NCI-H2171 treated with DMSO at 0.1 percent for 48 hours (cell line): ENCODE measurements at regions not wholly inside any gene's neighbourhood (a gene's known extent, or its start where the extent isn't known, plus 50 kb on each side); places are given as distances from the start of the nearest gene placed in this dataset.
"Not testable (repeated sequence)": the region's sequence is repeated elsewhere in the genome, so short reads cannot be mapped to it uniquely, and the experiment has no call there.

ENCODE experiments used
- DNase-seq: peaks from one replicate; lab custom pipeline; 2025; lab: John Stamatoyannopoulos, UW

- no peak for DNase-seq
These were observed 78.2 kb downstream of the MSL3 start for GRCh38 chrX:11836284-11836683.

GRCh38 chrX:11837437-11837836, 79.4 kb downstream of the MSL3 start:
- no peak for DNase-seq

- DNase-seq: no peak
These were observed 106.1 kb downstream of the MSL3 start for GRCh38 chrX:11864171-11864570.

- DNase-seq: no peak
These were observed 109.7 kb downstream of the MSL3 start for GRCh38 chrX:11867610-11868345.

- no peak for DNase-seq
These were observed 112.8 kb downstream of the MSL3 start for GRCh38 chrX:11870789-11871188.

- no peak for DNase-seq
These were observed 123.6 kb downstream of the MSL3 start for GRCh38 chrX:11881485-11882170.

GRCh38 chrX:11886745-11887144, 128.7 kb downstream of the MSL3 start:
- DNase-seq: no peak

GRCh38 chrX:11887175-11887574, 129.1 kb downstream of the MSL3 start:
- DNase-seq: no peak

- no peak for DNase-seq
These were observed 130.4 kb downstream of the MSL3 start for GRCh38 chrX:11888421-11888820.

GRCh38 chrX:11889791-11890190, 131.8 kb downstream of the MSL3 start:
- DNase-seq: no peak

- DNase-seq: peak; percentile 92
These were observed 132.9 kb downstream of the MSL3 start for GRCh38 chrX:11890836-11891514.

GRCh38 chrX:11893933-11894710, 136.1 kb downstream of the MSL3 start:
- DNase-seq: no peak

GRCh38 chrX:11899091-11899490, 141.1 kb downstream of the MSL3 start:
- no peak for DNase-seq

GRCh38 chrX:11905933-11906332, 147.9 kb downstream of the MSL3 start:
- DNase-seq: not testable (repeated sequence)

- DNase-seq: peak; percentile 29
These were observed 150.3 kb downstream of the MSL3 start for GRCh38 chrX:11908371-11908770.

- DNase-seq: no peak
These were observed 155.0 kb downstream of the MSL3 start for GRCh38 chrX:11913001-11913400.

GRCh38 chrX:11929476-11929875, 171.4 kb downstream of the MSL3 start:
- peak; percentile 14 for DNase-seq

GRCh38 chrX:11932423-11932822, 174.4 kb downstream of the MSL3 start:
- DNase-seq: no peak

GRCh38 chrX:11934089-11934488, 176.1 kb downstream of the MSL3 start:
- DNase-seq: no peak

- DNase-seq: no peak
These were observed 183.5 kb downstream of the MSL3 start for GRCh38 chrX:11941571-11941970.

- no peak for DNase-seq
These were observed 186.5 kb downstream of the MSL3 start for GRCh38 chrX:11944501-11944900.

GRCh38 chrX:11949291-11949690, 189.0 kb upstream of the FRMPD4 start:
- no peak for DNase-seq
